ENCODE measurements at regions not wholly inside any gene's neighbourhood (a gene's known extent, or its start where the extent isn't known, plus 50 kb on each side); places are given as distances from the start of the nearest gene placed in this dataset.

DNA sequence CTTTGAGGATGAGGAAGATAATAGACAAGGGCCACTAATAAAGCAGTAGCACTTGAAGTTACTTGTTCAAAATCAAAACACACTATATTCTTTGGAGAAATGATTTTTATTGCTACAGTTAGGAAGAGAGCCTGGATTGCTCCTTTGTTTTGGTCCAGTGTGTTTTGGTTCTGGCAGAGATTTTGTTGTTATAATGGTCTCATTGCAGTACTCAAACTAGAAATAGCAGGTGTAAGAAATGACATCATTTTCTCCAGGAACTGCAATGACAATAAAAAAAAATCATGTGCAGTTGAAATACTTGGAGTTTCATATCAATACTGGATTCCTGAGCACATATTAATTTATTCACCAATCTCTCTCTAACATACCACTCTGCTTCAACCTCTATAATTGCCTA is 490.3 kb downstream of the CCDC85A start:
- DNase-seq (ENCODE audit: low spot score in 2 of 2): no peak
- TF ChIP-seq, protein P1, sequence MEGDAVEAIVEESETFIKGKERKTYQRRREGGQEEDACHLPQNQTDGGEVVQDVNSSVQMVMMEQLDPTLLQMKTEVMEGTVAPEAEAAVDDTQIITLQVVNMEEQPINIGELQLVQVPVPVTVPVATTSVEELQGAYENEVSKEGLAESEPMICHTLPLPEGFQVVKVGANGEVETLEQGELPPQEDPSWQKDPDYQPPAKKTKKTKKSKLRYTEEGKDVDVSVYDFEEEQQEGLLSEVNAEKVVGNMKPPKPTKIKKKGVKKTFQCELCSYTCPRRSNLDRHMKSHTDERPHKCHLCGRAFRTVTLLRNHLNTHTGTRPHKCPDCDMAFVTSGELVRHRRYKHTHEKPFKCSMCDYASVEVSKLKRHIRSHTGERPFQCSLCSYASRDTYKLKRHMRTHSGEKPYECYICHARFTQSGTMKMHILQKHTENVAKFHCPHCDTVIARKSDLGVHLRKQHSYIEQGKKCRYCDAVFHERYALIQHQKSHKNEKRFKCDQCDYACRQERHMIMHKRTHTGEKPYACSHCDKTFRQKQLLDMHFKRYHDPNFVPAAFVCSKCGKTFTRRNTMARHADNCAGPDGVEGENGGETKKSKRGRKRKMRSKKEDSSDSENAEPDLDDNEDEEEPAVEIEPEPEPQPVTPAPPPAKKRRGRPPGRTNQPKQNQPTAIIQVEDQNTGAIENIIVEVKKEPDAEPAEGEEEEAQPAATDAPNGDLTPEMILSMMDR (IDR thresholded peaks at IDR 0.05): no peak

DNA sequence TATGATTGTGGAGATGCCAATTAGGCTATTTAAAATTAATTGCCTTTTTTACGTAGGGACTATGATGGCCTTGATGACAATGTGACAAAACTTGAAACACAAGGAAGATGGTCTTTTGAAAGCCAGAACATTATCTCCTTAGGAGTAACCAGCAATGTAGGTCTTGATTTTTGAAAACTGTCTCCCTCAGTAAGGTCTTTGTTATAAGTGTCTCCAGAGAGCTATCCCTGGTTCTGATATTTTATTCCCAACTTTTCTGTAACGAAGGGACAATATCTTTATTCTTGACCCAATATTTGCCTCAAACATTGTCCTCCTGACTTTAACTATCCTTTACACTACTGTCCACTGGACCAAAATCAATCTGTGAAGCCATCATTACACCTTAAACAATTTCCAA is 493.2 kb downstream of the CCDC85A start:
- intact Hi-C loops (cut with DNase I): no loop called here
- DNase-seq (ENCODE audit: low spot score in 2 of 2): no peak
- Histone ChIP-seq H3K27me3 (no peaks in the 10 kb centered on the region), H3K4me1 (peaks cover 0 to 2% of the 10 kb centered on the region in 2 donors), H3K27ac (no peak overlapping the region), H3K36me3 (no peaks in the 10 kb centered on the region), H3K4me3 (no peak overlapping the region), H3K9me3 (peaks cover 9 to 14% of the 10 kb centered on the region in 2 donors)
- TF ChIP-seq, protein P1 (IDR thresholded peaks at IDR 0.05): no peak

More for the DNA sequence above, 490.3 kb downstream of the CCDC85A start:
- no peaks in the 10 kb centered on the region for H3K27me3 ChIP-seq
- H3K4me3 ChIP-seq: no peak overlapping the region
- no peak overlapping the region for H3K27ac ChIP-seq
- H3K36me3 ChIP-seq: no peaks in the 10 kb centered on the region
- peaks cover 0 to 2% of the 10 kb centered on the region in 2 donors for H3K4me1 ChIP-seq
- intact Hi-C loops (cut with DNase I): no loop called here
- H3K9me3 ChIP-seq: peaks cover 9 to 14% of the 10 kb centered on the region in 2 donors

GRCh38 chr2:56680971-56681631 is 497.3 kb downstream of the CCDC85A start:
- TF ChIP-seq, protein P1 (IDR thresholded peaks at IDR 0.05): no peak
- DNase-seq (ENCODE audit: low spot score in 2 of 2): no peak
- H3K9me3 ChIP-seq: no peaks in the 10 kb centered on the region
- intact Hi-C loops (cut with DNase I): no loop called here
- H3K27me3 ChIP-seq: no peaks in the 10 kb centered on the region
- no peaks in the 10 kb centered on the region for H3K36me3 ChIP-seq
- H3K4me1 ChIP-seq: no peaks in the 10 kb centered on the region
- H3K27ac ChIP-seq: no peak overlapping the region
- no peak overlapping the region for H3K4me3 ChIP-seq

DNA sequence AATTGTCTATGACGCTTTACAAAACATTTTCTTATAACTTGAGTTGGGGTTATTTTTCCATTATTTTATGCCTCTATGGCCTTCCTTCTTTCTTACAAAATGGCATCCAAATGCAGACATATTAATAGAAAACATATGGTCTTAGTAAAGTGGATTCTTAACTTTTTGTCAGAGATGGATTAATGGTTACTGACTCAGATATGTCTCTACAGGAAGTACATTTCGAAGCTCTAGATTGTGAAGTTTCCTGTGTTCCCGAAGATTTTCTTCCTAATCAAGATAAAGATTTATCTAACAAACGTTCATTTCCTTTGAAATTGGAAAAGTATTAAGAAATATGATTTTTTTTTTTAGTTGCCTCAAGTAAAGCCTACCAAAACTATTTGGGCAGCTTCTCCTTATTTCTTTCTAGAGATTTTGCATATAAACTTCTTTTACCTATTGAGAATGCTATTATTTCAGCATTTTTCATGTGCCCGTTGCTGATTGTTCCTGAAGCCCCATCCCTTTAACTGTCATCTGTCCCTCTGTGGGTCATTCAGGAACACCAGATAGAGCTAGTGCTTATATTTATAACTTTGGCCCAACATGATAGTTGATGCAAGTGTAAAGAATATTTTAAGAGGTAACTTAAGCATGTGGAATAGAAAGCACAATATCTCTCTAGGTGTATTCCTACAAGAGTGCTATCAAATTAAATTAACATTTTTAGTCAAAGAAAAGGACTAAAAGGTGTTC is 498.0 kb downstream of the CCDC85A start:
- intact Hi-C loops (cut with DNase I): no loop called here
- TF ChIP-seq, protein P1 (IDR thresholded peaks at IDR 0.05): no peak
- Histone ChIP-seq H3K9me3 (no peaks in the 10 kb centered on the region), H3K27me3 (no peaks in the 10 kb centered on the region), H3K4me1 (no peaks in the 10 kb centered on the region), H3K27ac (no peak overlapping the region), H3K36me3 (no peaks in the 10 kb centered on the region), H3K4me3 (no peak overlapping the region)
- no peak for DNase-seq (ENCODE audit: low spot score in 2 of 2)

GRCh38 chr2:56682397-56682760 is 498.6 kb downstream of the CCDC85A start:
- Histone ChIP-seq H3K36me3 (no peaks in the 10 kb centered on the region), H3K27me3 (no peaks in the 10 kb centered on the region), H3K4me1 (no peaks in the 10 kb centered on the region), H3K4me3 (no peak overlapping the region), H3K9me3 (no peaks in the 10 kb centered on the region), H3K27ac (no peak overlapping the region)
- intact Hi-C loops (cut with DNase I): no loop called here
- TF ChIP-seq, protein P1 (IDR thresholded peaks at IDR 0.05): no peak
- no peak for DNase-seq (ENCODE audit: low spot score in 2 of 2)
